Testis (tissue), 2 donors: ENCODE measurements at regions not wholly inside any gene's neighbourhood (a gene's known extent, or its start where the extent isn't known, plus 50 kb on each side); places are given as distances from the start of the nearest gene placed in this dataset.

ENCODE experiments used
- DNase-seq: peaks from one replicate; pipeline ENCODE4 v3.0.0-alpha.2; 2019
- H3K27ac ChIP-seq, 2 donors: fragments of 200-600 bp; sonication (generic); one replicate each; pipeline ENCODE4 v1.5.1; 2019
- H3K27me3 ChIP-seq: fragments of 200-600 bp; sonication (generic); one replicate; pipeline ENCODE4 v1.5.1; 2019
- H3K36me3 ChIP-seq: fragments of 200-600 bp; sonication (generic); one replicate; pipeline ENCODE4 v1.5.1; 2017; ENCODE audit warnings: low read depth; ENCODE audit errors: missing control alignments
- H3K4me1 ChIP-seq: fragments of 200-600 bp; sonication (generic); one replicate; pipeline ENCODE4 v1.5.1; 2019
- H3K4me3 ChIP-seq, 2 donors: fragments of 200-600 bp; sonication (generic); one replicate each; pipeline ENCODE4 v1.5.1; 2017 to 2019
- H3K9me3 ChIP-seq: fragments of 200-600 bp; sonication (generic); one replicate; pipeline ENCODE4 v1.5.1; 2017
- POLR2A ChIP-seq: fragments of 450-650 bp; IDR thresholded peaks from one replicate; pipeline ENCODE4 v1.6.1; 2017; ENCODE audit warnings: antibody characterized with exemption, mild to moderate bottlenecking, moderate library complexity
- WGBS, 2 donors: methylation state at CpG; one replicate each; pipeline ENCODE4 v1.1.5; 2018; 5-methylcytosine and 5-hydroxymethylcytosine counted together
- intact Hi-C: fragments of 100-400 bp; cut with DNase I; formaldehyde crosslinking; loops from one replicate; pipeline ENCODE4 v1.15.1; 2023; ENCODE audit warnings: low total_unique reads
- TF ChIP-seq, protein P1 (sequence below), 3 experiments: fragments of 450-650 bp in 2 of 3; fragments of 200-600 bp in 1 of 3; sonication (generic) in 1 of 3; IDR thresholded peaks; one replicate each; pipeline ENCODE4 v1.5.1; 2016 to 2019; ENCODE audit warnings: antibody characterized with exemption in 3 of 3, mild to moderate bottlenecking in 2 of 3, moderate library complexity in 1 of 3

DNA sequence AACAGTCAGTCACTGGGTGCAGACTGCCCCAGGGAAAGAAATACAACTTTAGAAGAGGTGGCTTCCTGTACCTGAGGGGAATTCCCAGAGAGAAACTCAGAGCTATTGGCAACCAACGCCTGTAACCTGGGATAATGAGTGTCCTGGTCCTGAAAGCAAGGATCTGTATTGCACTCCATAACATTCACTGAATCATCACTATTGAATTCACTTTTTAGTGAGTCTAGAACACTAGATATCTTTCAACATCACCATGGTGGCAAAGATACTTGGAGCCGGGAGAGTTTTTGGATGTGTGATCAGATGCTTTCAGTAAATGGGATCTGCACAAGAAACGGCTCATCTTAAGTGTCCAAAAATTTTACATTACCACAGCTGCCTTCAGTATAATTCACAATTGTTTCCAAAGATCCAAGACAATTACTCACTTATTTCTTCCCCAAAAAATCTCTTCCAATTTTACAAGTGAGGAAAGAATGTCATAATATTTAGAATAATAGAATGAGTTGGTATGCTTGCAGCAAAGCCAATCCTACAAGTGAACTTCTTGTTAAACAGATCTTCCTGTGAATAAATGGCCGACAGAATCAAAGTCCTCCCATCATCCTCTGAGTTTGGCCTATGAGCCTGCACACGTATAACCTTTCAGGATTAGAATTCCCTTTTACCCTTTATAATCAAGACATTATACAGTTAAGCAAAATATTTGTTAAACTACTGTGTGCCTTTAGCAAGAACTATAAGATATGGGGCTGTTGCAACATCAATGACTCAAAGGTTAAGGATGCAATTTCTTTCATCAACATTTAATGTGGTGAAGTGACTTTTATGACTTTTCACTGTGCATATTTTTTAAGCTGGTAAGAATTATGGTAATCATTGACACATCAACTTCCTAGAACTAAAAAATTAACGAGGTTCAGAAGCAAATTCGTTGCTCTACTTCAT, 243.3 kb upstream of the COL8A1 start:
- no peaks in the 10 kb centered on the region for H3K9me3 ChIP-seq
- 79 to 80% methylated on average over 7 of the region's 7 CpGs for WGBS, 2 donors
- H3K4me1 ChIP-seq, result no peaks in the 10 kb centered on the region
- no peak overlapping the region for H3K4me3 ChIP-seq
- H3K27me3 ChIP-seq, result no peaks in the 10 kb centered on the region
- H3K27ac ChIP-seq, result no peak overlapping the region
- H3K36me3 ChIP-seq, result no peaks in the 10 kb centered on the region
- intact Hi-C loops, result no loop called here
- no peak for DNase-seq
- TF ChIP-seq, protein P1, sequence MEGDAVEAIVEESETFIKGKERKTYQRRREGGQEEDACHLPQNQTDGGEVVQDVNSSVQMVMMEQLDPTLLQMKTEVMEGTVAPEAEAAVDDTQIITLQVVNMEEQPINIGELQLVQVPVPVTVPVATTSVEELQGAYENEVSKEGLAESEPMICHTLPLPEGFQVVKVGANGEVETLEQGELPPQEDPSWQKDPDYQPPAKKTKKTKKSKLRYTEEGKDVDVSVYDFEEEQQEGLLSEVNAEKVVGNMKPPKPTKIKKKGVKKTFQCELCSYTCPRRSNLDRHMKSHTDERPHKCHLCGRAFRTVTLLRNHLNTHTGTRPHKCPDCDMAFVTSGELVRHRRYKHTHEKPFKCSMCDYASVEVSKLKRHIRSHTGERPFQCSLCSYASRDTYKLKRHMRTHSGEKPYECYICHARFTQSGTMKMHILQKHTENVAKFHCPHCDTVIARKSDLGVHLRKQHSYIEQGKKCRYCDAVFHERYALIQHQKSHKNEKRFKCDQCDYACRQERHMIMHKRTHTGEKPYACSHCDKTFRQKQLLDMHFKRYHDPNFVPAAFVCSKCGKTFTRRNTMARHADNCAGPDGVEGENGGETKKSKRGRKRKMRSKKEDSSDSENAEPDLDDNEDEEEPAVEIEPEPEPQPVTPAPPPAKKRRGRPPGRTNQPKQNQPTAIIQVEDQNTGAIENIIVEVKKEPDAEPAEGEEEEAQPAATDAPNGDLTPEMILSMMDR (IDR thresholded peaks at IDR 0.05), result no peak
- TF ChIP-seq POLR2A, result no peak

DNA sequence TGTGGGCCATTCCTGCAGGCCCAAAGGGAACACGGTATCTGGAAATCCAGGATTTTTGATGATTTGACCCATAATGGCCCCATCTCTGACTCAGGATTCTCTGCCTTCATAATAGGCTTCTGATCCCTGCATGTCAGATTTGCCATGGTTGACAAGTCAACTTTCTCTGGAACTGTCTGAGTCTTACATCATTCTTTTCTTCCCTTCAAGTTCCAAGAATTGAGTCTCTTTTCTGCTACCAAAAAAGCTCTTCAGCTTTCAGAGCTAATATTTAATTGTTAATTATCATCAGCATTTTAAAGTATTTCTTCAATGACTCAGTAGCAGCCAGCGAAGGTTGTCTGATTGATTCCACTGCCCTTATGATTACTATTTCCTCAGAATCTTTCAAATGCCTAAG, 244.4 kb upstream of the COL8A1 start:
- intact Hi-C loops, result no loop called here
- 87 to 91% methylated on average over 2 of the region's 2 CpGs for WGBS, 2 donors
- no peak overlapping the region for H3K4me3 ChIP-seq
- no peak overlapping the region for H3K27ac ChIP-seq
- no peaks in the 10 kb centered on the region for H3K27me3 ChIP-seq
- H3K4me1 ChIP-seq, result no peaks in the 10 kb centered on the region
- TF ChIP-seq POLR2A, result no peak
- TF ChIP-seq, protein P1 (IDR thresholded peaks at IDR 0.05), result no peak
- no peaks in the 10 kb centered on the region for H3K9me3 ChIP-seq
- H3K36me3 ChIP-seq, result no peaks in the 10 kb centered on the region
- no peak for DNase-seq

DNA sequence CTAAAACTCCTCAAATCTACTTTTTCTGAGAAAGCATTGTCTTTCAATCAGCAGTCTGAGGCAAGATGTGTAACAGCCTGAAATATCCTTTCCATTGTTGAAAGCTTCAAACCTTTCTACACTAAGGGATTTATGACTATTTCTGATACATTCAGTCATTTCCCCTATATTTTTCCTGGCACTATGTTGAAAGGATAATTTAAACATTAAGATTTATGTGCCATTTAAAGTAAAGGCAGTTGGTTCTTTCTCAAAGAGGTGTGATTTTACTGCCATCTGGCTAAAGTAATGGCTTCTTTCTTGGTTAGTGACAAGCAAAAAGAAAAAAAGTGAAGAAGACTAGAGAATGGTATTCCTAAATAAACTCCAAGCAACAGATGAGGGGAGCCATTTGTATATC, 249.6 kb upstream of the COL8A1 start:
- no peaks in the 10 kb centered on the region for H3K36me3 ChIP-seq
- H3K4me3 ChIP-seq, result no peak overlapping the region
- no peaks in the 10 kb centered on the region for H3K27me3 ChIP-seq
- TF ChIP-seq POLR2A, result no peak
- TF ChIP-seq, protein P1 (IDR thresholded peaks at IDR 0.05), result no peak
- H3K9me3 ChIP-seq, result no peaks in the 10 kb centered on the region
- no peak overlapping the region for H3K27ac ChIP-seq
- H3K4me1 ChIP-seq, result no peaks in the 10 kb centered on the region
- intact Hi-C loops, result no loop called here
- no peak for DNase-seq

DNA sequence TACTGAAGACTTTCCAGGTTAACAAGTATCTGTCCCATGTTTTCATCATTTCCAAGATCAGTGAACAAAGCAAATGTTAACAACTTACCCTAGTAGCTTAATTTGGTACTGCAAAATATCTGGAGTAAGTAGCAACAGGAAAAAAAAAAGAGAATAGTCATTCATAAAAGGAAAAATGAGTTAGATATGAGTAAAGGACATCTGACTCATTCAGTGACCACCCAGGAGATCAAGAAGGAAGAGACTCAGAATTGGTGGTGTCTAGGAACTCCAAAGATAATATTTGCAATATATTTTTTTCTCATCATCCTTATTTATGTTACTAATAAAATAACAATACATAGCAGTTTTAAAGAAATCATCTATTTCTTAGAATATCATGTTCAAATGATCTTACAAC, 253.8 kb upstream of the COL8A1 start:
- Histone ChIP-seq H3K4me3 (no peak overlapping the region), H3K4me1 (no peaks in the 10 kb centered on the region), H3K9me3 (no peaks in the 10 kb centered on the region), H3K27me3 (no peaks in the 10 kb centered on the region), H3K36me3 (no peaks in the 10 kb centered on the region), H3K27ac (no peak overlapping the region)
- DNase-seq, result no peak
- TF ChIP-seq POLR2A, result no peak
- intact Hi-C loops, result no loop called here

DNA sequence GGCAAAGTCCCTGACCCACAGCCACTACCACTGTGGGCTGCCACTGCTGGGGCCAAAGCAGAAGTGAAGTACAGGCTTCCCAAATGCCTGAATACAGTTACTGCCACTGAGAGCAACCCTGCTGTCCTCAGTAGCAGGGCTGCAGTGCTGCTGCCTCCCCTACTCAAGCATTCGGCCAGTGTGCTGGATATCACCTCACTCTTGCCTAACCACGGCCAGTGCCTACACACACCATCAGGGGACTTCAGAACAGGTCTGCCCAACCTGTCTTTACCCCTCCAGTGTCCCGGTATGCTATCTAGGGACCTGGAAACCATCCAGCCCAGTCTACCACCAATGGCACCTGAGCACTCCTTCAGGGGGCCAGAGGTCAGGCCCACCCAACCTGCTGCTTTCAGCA, 261.5 kb upstream of the COL8A1 start:
- no peak for DNase-seq
- TF ChIP-seq POLR2A, result no peak
- TF ChIP-seq, protein P1 (IDR thresholded peaks at IDR 0.05), result no peak
- H3K4me1 ChIP-seq, result no peaks in the 10 kb centered on the region
- H3K4me3 ChIP-seq, result no peak overlapping the region
- WGBS, 2 donors, result 91 to 100% methylated on average over 3 of the region's 3 CpGs
- no peak overlapping the region for H3K27ac ChIP-seq
- H3K27me3 ChIP-seq, result no peaks in the 10 kb centered on the region
- no peaks in the 10 kb centered on the region for H3K9me3 ChIP-seq
- intact Hi-C loops, result no loop called here
- no peaks in the 10 kb centered on the region for H3K36me3 ChIP-seq
